Activated T-cell treated with anti-CD3 and anti-CD28 coated beads, Interleukin-2, amount 50 U/mL, for 1 hour (primary cell): ENCODE measurements at regions not wholly inside any gene's neighbourhood (a gene's known extent, or its start where the extent isn't known, plus 50 kb on each side); places are given as distances from the start of the nearest gene placed in this dataset.

Experiments
- DNase-seq: peaks from one replicate; pipeline ENCODE4 v3.0.0-alpha.2; 2020

GRCh38 chr6:14927398-14927797 lies 318.5 kb upstream of the JARID2 start:
- DNase-seq, result no peak

GRCh38 chr6:14929291-14929690 lies 316.6 kb upstream of the JARID2 start:
- DNase-seq, result no peak

GRCh38 chr6:14930366-14930989 lies 315.4 kb upstream of the JARID2 start:
- DNase-seq, result no peak

- DNase-seq, result no peak
Measured at GRCh38 chr6:14932485-14933182, 313.2 kb upstream of the JARID2 start.

GRCh38 chr6:14933183-14933544 lies 312.7 kb upstream of the JARID2 start:
- DNase-seq, result no peak

GRCh38 chr6:14934013-14934412 lies 311.9 kb upstream of the JARID2 start:
- DNase-seq, result no peak

- no peak for DNase-seq
Measured at GRCh38 chr6:14934844-14935243, 311.0 kb upstream of the JARID2 start.

GRCh38 chr6:14936861-14937260 lies 309.0 kb upstream of the JARID2 start:
- DNase-seq, result no peak

DNA sequence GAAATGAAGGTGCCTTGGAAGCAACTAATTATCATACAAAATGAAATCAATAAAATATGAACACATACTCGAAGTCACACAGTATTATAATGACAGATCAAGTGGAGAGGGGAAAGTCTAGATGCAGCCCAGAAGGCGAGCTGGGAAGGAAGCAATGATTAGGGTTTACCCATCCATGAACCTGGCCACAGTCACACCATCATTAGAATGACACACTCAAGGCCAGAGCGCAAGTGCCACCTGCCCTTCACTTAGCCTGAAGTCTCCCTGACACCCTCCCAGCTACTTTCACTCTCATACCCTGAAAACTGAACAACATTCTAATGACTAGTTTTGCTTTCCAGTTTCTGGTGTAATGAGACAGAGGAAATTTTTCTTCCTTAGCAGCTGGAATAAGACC lies 302.8 kb upstream of the JARID2 start:
- DNase-seq, result no peak

- no peak for DNase-seq
Measured at GRCh38 chr6:14944593-14944992, 301.3 kb upstream of the JARID2 start.

DNA sequence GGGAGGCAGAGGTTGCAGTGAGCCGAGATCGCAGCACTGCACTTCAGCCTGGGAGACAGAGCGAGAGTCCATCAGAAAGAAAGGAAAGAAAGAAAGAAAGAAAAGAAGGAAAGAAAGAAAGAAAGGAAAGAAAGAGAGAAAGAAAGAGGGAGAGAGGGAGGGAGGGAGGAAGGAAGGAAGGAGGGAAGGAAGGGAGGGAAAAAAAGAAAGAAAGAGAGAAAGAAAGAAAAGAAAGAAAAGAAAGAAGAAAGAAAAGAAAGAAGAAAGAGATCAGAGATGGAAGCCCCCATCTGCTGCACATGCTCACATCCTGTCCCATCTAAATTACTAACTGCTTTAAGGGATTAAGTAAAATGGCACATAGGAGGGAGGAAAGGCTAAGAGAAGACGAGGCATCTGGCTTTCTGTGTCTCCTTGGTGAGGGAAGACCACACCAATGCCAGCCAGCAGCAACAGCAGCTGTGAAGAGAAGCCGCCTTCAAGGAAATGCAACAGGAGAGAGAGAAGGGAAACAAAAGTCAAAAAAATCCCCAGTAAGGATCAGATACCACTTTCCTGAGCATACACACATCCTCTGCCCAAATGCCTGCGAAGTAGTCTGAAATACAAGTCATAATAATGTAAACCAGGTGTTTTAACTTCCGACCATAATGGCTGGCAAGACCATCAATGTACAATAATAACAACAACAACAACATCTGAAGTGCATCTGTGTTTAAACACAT lies 300.2 kb upstream of the JARID2 start:
- DNase-seq, result no peak

DNA sequence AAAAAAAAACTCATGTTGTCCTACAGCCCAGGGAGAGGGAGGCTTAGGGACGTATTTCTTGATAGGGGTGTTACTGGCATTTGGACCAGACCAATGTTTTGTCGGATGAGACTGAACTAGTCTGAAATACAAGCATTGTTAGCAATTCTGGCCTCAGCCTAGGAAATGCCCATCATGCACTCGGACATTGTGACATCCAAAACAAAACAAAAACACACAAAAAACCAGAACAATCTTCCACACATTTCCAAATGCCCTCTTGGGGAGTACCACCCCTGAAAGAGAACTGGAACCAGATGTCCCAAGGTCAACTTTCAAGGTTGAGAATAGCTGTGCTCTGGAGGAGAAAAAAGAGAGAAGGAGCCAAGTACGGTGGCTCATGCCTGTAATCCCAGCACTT lies 299.1 kb upstream of the JARID2 start:
- no peak for DNase-seq

- DNase-seq, result no peak
Measured at GRCh38 chr6:14948586-14949245, 297.2 kb upstream of the JARID2 start.

- DNase-seq, result no peak
Measured at GRCh38 chr6:14950103-14950969, 295.5 kb upstream of the JARID2 start.

DNA sequence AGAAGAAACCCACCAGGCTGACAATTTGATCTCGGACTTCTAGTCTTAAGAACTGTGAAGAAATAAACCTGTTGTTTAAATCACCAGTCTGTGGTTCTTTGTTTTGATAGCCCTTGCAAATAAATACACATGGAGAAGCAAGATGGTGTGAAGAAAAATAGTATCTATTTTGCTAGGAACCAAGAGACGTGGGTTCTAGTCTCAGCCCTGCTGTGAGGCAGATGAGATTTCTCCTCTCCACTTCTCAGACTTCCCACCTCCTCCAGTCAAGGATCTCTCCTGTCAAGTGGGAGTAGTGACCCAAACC lies 294.9 kb upstream of the JARID2 start:
- no peak for DNase-seq

DNA sequence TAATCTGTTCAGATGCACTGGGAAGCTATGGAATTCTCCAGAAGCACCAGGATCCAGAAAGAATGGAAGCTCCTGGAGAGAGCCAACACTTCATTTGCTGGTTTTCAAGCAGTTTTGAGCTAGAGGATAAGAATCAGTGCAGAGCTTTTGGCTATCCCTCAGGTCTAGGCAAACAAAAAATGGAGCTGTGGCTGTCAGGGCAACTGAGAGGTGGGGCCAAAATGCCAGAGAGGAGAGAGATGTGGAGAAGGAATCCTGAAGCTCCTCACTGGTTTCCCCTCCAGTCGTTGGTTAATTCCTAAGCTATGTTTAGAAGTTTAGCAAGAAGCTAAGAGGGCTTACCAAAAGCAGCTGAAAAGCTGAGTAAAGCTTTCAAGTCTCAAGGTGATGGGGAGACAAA lies 294.2 kb upstream of the JARID2 start:
- DNase-seq, result no peak

DNA sequence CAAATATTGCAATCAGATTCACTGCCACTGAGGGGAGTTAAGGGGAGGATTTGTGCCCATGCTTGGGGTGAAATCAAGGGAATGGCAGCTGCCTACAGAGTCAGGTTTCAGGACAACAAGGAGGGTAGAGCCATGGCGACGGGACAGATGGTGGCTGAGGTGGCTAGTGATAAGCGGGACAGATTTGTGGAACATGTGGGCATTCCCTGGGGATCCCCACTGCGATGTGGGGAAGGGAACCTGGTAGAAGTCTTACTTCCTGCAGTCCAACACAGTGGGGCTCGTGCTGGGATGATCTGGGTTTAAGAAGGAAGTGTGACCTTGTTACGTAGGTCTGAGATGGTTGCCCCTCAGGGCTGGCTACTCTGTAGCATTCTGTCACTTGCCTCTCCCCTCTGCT lies 292.0 kb upstream of the JARID2 start:
- DNase-seq, result no peak

- DNase-seq, result no peak
Measured at GRCh38 chr6:14957355-14958059, 288.4 kb upstream of the JARID2 start.

DNA sequence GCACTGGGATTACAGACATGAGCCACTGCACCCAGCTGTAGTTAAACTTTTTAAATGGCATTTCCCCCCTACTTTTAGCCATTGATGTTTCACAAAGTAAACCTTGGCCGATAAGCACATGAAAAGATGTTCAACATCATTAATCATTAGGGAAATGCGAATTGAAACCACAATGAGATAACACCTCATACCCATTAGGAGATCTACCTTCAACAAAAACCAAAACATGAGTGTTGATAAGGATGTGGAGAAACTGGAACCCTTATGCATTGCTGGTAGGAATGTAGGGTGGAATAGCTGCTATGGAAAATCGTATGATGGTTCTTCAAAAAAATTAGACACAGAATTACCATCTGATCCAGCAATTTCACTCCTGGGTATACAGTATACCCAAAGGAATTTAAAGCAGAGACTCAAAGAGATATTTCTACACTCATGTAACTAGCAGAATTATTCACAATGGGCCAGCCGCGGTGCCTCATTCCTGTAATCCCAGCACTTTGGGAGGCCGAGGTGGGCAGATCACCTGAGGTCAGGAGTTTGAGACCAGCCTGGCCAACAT lies 286.5 kb upstream of the JARID2 start:
- no peak for DNase-seq

DNA sequence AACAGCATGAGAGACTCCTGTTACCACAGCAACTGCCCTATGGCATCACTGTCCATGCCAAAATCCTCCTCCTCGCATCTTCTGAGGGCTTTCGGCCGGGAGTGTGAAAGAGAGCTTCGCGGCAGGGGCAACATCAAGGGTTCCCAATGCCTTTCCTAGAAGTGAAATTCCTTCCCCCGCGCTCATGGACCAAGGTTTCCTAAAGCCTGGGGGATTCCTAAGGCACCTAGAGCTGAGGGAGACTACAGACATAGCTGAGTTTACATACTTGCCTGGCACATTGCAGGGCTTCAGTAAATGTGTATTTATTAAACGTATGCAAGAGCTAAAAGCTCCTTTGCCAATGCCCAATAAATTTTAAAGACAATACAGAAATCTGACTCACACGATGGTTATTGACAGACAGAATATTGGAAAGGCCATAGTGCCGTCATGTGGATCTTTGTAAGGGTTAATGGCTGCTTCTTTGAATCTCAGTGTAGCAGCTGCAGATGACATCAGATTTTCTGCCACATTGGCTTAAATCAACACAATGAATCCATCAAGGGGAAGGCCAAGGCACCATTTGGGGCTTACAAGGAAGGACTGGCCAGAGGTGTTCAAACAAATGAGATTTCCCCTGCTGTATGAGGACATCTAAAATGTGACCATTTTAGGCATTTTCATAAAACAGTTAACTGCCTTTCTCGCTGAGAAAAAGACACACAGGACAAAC lies 281.2 kb upstream of the JARID2 start:
- DNase-seq, result no peak

DNA sequence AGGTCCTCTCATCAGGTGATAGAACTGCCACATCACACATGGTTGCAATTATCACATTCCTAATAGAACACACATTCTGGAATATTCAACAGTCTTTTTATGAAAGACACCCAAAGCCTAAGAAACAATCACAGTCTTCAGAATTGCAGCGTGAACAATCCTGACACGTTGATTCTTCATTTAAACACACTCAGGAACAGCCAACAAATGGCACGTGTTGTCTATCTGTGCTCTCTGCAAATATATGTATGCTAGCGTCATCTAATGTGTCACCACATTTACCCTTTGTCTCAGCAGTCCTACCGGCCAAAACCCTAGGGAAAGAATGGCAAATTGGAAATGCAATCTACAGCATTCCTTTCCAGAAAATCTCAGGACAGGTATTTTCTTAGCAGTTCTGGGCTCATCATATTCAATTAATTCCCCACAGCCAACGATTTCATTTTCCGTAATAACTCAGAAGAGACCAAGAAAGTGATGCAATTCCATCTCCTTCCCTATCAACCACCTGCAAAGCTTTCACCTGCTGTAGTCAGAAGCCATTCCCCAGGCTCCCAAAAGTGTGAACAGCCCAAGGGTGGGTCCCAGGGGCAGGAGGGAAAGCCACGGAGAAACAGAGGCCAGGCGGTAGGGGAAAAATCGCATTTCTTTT lies 280.3 kb upstream of the JARID2 start:
- no peak for DNase-seq
